ENCODE measurements at regions not wholly inside any gene's neighbourhood (a gene's known extent, or its start where the extent isn't known, plus 50 kb on each side); places are given as distances from the start of the nearest gene placed in this dataset.

DNA sequence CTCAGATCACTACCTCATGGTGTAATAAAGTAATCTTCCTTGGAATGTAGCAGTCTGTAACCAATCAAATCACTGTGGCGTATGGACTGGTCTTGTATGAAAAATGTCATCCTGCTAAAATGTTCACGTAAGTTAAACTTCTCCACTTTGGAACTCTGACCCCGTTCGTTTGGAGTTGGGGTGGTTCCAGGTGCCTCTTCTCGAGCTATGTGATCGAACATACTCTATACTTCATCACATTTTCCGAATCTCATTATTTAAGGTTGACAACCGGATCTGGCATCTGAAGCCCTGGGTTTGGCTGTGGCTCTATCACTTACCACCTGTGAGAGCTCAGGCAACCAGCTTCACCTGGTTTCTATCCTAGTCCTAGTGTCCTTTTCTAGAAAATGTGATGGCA, 148.0 kb upstream of the MYCN start:
- no peak for TF ChIP-seq CTCF (IDR thresholded peaks at IDR 0.05)
- no peak for TF ChIP-seq POLR2A (IDR thresholded peaks at IDR 0.05)
